GM12878 (cell line): ENCODE measurements at regions not wholly inside any gene's neighbourhood (a gene's known extent, or its start where the extent isn't known, plus 50 kb on each side); places are given as distances from the start of the nearest gene placed in this dataset.

Source experiments
- ATAC-seq: fragments of 200-7000 bp; cut with Tn5 transposase; 3 replicates; pipeline ENCODE4 v1.9.1; 2020; ENCODE audit warnings: mild to moderate bottlenecking, moderate library complexity
- BruUV-seq: library from RNA; stranded (reverse); fragments of 400-500 nt; replicated peaks from 2 replicates; lab custom pipeline; 2021; lab: Mats Ljungman, UMichigan
- CTCF ChIA-PET: fragments of 300-600 bp; sonication (Branson Sonifier 250); formaldehyde crosslinking; extraction: SDS; loops from one replicate; lab custom pipeline; 2021; ENCODE audit warnings: inconsistent platforms; lab: Yijun Ruan, JAX
- POLR2A ChIA-PET: fragments of 350-600 bp; formaldehyde crosslinking; extraction: SDS; loops from one replicate; lab custom pipeline; 2021; ENCODE audit warnings: inconsistent platforms; lab: Charles Lee
- RAD21 ChIA-PET: fragments of 300-600 bp; sonication (Branson Sonifier 250); formaldehyde crosslinking; loops from one replicate; lab custom pipeline; 2023; ENCODE audit warnings: antibody characterized with exemption; ENCODE audit not compliant: unreplicated experiment; lab: Charles Lee
- SMC1A ChIA-PET: fragments of 300-600 bp; sonication (Branson Sonifier 250); formaldehyde crosslinking; loops from one replicate; lab custom pipeline; 2023; ENCODE audit not compliant: unreplicated experiment, uncharacterized antibody; lab: Charles Lee
- DNase-seq: peaks from one replicate; pipeline ENCODE4 v3.0.0-alpha.2; 2011; ENCODE audit warnings: low read depth, low spot score
- FAIRE-seq: peaks from 3 replicates; lab custom pipeline; 2011; peaks lifted over from hg19 to GRCh38; lab: Jason Lieb, UNC
- H2AFZ ChIP-seq: 2 replicates; pipeline ENCODE4 v1.6.0; 2011; ENCODE audit warnings: low read depth, low read length, control low read depth; ENCODE audit not compliant: control insufficient read depth
- H3K27ac ChIP-seq: 2 replicates; pipeline ENCODE4 v1.5.1; 2011; ENCODE audit warnings: control low read depth; ENCODE audit not compliant: control insufficient read depth, insufficient read depth
- H3K27me3 ChIP-seq, 2 experiments: replicated peaks in 1 of 2; 2 replicates each; pipeline versions ENCODE4 v1.6.0 to v1.6.1; 2011; ENCODE audit warnings: low read length in 1 of 2; ENCODE audit not compliant: control insufficient read depth in 2 of 2, insufficient read depth in 2 of 2
- H3K36me3 ChIP-seq, 2 experiments: 2 replicates each; pipeline ENCODE4 v1.5.1; 2011; ENCODE audit warnings: low read length in 1 of 2; ENCODE audit not compliant: control insufficient read depth in 2 of 2, insufficient read depth in 2 of 2
- H3K4me1 ChIP-seq: 2 replicates; pipeline ENCODE4 v1.6.1; 2011; ENCODE audit warnings: mild to moderate bottlenecking, low read length, moderate library complexity, mixed read lengths; ENCODE audit not compliant: control insufficient read depth, insufficient read depth
- H3K4me2 ChIP-seq: 2 replicates; pipeline ENCODE4 v1.6.0; 2011; ENCODE audit warnings: control low read depth; ENCODE audit not compliant: control insufficient read depth, insufficient read depth
- H3K4me3 ChIP-seq: fragments of 200-600 bp; sonication (generic); 2 replicates; pipeline ENCODE4 v1.5.1; 2016
- H3K79me2 ChIP-seq: 2 replicates; pipeline ENCODE4 v1.6.0; 2011; ENCODE audit warnings: low read length; ENCODE audit not compliant: control insufficient read depth, insufficient read depth
- H3K9ac ChIP-seq: 2 replicates; pipeline ENCODE4 v1.8.0; 2011; ENCODE audit warnings: low read length, control low read depth, mixed read lengths; ENCODE audit not compliant: control insufficient read depth, insufficient read depth
- H3K9me3 ChIP-seq: replicated peaks from 3 replicates; pipeline ENCODE4 v1.5.1; 2011; ENCODE audit warnings: mild to moderate bottlenecking, low read length; ENCODE audit not compliant: control insufficient read depth, insufficient read depth
- H4K20me1 ChIP-seq: 2 replicates; pipeline ENCODE4 v1.6.0; 2011; ENCODE audit not compliant: control insufficient read depth, insufficient read depth
- ATF7 ChIP-seq: fragments of 450-650 bp; IDR thresholded peaks from 2 replicates; pipeline ENCODE4 v1.6.1; 2016; ENCODE audit warnings: low read depth, mild to moderate bottlenecking
- BHLHE40 ChIP-seq, 2 experiments: fragments of 450-650 bp in 1 of 2; IDR thresholded peaks; 2 replicates each; pipeline ENCODE4 v1.6.1; 2011 to 2017; ENCODE audit warnings: low read depth in 2 of 2, borderline replicate concordance in 1 of 2, improper control_type of control experiment in 1 of 2, low read length in 1 of 2, mild to moderate bottlenecking in 1 of 2
- GATAD2B ChIP-seq: fragments of 450-650 bp; conservative IDR thresholded peaks from 2 replicates; pipeline ENCODE4 v1.6.1; 2017; ENCODE audit warnings: low read depth, mild to moderate bottlenecking, moderate library complexity
- KAT2A ChIP-seq: conservative IDR thresholded peaks from 2 replicates; pipeline ENCODE4 v1.6.1; 2011; ENCODE audit warnings: low read depth, low read length; ENCODE audit not compliant: control insufficient read depth
- RAD51 ChIP-seq: fragments of 450-650 bp; IDR thresholded peaks from 2 replicates; pipeline ENCODE4 v1.6.1; 2016; ENCODE audit warnings: moderate library complexity, mild to moderate bottlenecking, inconsistent platforms
- SIN3A ChIP-seq: IDR thresholded peaks from 2 replicates; pipeline ENCODE4 v1.6.1; 2012; ENCODE audit warnings: low read depth, low read length, improper control_type of control experiment
- SREBF1 ChIP-seq: IDR thresholded peaks from 2 replicates; pipeline ENCODE4 v1.6.1; 2012; ENCODE audit warnings: mild to moderate bottlenecking, low read length
- WRNIP1 ChIP-seq: IDR thresholded peaks from 2 replicates; pipeline ENCODE4 v1.6.1; 2011; ENCODE audit warnings: low read depth, low read length, improper control_type of control experiment, borderline replicate concordance
- ZBED1 ChIP-seq: IDR thresholded peaks from 2 replicates; pipeline ENCODE4 v1.6.1; 2016; ENCODE audit warnings: borderline replicate concordance
- ZNF274 ChIP-seq: IDR thresholded peaks from one replicate; pipeline ENCODE4 v1.8.0; 2011; ENCODE audit not compliant: insufficient read length, insufficient read depth
- WGBS: methylation state at CpG from one replicate; pipeline ENCODE4 v1.1.6; 2016; ENCODE audit warnings: low lambda C conversion rate; ENCODE audit not compliant: insufficient replicate concordance, insufficient coverage; ENCODE audit errors: missing lambda C conversion rate; 5-methylcytosine and 5-hydroxymethylcytosine counted together
- in situ Hi-C: fragments of 300-500 bp; cut with MboI; formaldehyde crosslinking; loops from 9 replicates; pipeline ENCODE4 v1.14.3; 2018; ENCODE audit warnings: mixed read lengths
- intact Hi-C: fragments of 100-400 bp; cut with micrococcal nuclease; formaldehyde crosslinking; loops from one replicate; pipeline ENCODE4 v1.14.2; 2022; ENCODE audit not compliant: unreplicated experiment
- TF ChIP-seq, protein P1 (sequence below): fragments of 450-650 bp; formaldehyde crosslinking; IDR thresholded peaks from 2 replicates; pipeline ENCODE4 v1.4.0; 2020; ENCODE audit warnings: mild to moderate bottlenecking, moderate library complexity
- TF ChIP-seq, protein P2 (sequence below): fragments of 450-650 bp; IDR thresholded peaks from 2 replicates; pipeline ENCODE4 v1.6.1; 2018; ENCODE audit warnings: borderline replicate concordance, mild to moderate bottlenecking; ENCODE audit not compliant: partially characterized antibody

DNA sequence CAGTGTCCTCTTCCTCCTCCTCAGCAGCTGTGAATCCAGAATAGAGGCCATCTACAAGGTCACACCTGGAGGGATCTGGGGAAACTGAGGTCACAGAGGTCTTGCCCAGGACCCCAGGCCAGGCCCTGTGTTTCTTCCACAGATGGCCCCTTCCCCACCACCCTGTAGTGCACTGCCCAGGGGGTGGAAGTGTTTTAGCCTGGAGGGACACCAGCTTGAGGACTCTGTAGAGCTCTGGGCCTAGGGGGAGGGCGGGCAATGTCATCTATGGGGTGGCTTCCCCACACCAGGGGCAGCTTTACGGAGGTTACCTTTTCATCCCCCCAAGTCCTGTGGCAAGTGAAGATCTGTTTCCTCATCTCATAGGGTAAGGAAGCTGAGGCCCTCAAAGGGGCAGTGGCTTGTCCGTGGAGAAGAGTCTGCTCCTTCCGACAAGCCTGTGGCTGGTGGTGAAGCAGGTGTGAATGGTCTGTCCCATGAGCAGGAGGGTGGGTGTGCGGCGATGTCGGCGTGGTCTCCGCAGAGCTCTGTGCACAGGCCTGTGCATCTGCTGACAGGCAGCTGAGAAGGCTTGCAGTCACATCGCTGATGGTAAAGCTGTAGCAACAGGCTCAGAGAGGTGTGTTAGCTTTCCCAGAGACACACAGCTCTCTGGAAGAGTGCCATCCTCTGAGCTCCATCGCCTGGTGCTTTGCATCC is 74.1 kb upstream of the WNT7B start (continued):
- TF ChIP-seq, protein P1, sequence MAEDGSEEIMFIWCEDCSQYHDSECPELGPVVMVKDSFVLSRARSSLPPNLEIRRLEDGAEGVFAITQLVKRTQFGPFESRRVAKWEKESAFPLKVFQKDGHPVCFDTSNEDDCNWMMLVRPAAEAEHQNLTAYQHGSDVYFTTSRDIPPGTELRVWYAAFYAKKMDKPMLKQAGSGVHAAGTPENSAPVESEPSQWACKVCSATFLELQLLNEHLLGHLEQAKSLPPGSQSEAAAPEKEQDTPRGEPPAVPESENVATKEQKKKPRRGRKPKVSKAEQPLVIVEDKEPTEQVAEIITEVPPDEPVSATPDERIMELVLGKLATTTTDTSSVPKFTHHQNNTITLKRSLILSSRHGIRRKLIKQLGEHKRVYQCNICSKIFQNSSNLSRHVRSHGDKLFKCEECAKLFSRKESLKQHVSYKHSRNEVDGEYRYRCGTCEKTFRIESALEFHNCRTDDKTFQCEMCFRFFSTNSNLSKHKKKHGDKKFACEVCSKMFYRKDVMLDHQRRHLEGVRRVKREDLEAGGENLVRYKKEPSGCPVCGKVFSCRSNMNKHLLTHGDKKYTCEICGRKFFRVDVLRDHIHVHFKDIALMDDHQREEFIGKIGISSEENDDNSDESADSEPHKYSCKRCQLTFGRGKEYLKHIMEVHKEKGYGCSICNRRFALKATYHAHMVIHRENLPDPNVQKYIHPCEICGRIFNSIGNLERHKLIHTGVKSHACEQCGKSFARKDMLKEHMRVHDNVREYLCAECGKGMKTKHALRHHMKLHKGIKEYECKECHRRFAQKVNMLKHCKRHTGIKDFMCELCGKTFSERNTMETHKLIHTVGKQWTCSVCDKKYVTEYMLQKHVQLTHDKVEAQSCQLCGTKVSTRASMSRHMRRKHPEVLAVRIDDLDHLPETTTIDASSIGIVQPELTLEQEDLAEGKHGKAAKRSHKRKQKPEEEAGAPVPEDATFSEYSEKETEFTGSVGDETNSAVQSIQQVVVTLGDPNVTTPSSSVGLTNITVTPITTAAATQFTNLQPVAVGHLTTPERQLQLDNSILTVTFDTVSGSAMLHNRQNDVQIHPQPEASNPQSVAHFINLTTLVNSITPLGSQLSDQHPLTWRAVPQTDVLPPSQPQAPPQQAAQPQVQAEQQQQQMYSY, result no peak
- no peak for TF ChIP-seq SIN3A

DNA sequence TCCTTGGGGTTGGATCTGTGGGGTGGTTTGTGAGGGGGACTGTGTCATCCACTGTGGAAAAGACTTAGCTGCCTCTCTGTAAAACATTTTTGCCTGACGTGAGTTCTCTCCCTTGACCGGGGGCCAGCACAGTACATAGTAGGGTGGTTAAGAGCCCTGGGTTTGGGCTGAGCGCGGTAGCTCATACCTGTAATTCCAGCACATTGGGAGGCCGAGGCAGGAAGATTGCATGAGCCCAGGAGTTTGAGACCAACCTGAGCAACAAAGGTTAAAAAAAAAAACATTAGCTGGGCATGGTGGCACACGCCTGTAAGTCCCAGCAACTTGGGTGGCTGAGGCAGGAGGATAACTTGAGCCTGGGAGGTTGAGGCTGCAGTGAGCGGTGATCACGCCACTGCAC is 74.7 kb upstream of the WNT7B start:
- TF ChIP-seq ZBED1, result no peak
- no peak for TF ChIP-seq BHLHE40 (IDR thresholded peaks at IDR 0.05; ENCODE audit: borderline replicate concordance in 1 of 2, low read depth in 2 of 2, low read length in 1 of 2)
- no peak for TF ChIP-seq GATAD2B
- TF ChIP-seq KAT2A, result no peak
- TF ChIP-seq SREBF1, result no peak
- TF ChIP-seq WRNIP1, result no peak
- no peak for TF ChIP-seq ATF7
- TF ChIP-seq, protein P2, sequence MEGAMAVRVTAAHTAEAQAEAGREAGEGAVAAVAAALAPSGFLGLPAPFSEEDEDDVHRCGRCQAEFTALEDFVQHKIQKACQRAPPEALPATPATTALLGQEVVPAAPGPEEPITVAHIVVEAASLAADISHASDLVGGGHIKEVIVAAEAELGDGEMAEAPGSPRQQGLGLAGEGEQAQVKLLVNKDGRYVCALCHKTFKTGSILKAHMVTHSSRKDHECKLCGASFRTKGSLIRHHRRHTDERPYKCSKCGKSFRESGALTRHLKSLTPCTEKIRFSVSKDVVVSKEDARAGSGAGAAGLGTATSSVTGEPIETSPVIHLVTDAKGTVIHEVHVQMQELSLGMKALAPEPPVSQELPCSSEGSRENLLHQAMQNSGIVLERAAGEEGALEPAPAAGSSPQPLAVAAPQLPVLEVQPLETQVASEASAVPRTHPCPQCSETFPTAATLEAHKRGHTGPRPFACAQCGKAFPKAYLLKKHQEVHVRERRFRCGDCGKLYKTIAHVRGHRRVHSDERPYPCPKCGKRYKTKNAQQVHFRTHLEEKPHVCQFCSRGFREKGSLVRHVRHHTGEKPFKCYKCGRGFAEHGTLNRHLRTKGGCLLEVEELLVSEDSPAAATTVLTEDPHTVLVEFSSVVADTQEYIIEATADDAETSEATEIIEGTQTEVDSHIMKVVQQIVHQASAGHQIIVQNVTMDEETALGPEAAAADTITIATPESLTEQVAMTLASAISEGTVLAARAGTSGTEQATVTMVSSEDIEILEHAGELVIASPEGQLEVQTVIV, result no peak
- TF ChIP-seq ZNF274, result no peak
- no peak for TF ChIP-seq RAD51
- no TSS peak for BruUV-seq
- POLR2A ChIA-PET, result no interaction called here

More for the DNA sequence above, 74.7 kb upstream of the WNT7B start:
- no peak overlapping the region for H3K9ac ChIP-seq
- no peak for FAIRE-seq
- 69% methylated on average over 8 of the region's 8 CpGs for WGBS
- no peak overlapping the region for H3K4me2 ChIP-seq
- H3K27ac ChIP-seq, result no peak overlapping the region
- ChIA-PET RAD21 (interaction anchor here (0.7 kb wide), 1 partner anchor 25 kb away, joined by 3 read pairs; no protein-coding TSS in a partner anchor), SMC1A (no interaction called here), CTCF (interaction anchor here (0.9 kb wide), 1 partner anchor 45 kb away, joined by 3 read pairs; no protein-coding TSS in a partner anchor)
- no peaks in the 10 kb centered on the region for H4K20me1 ChIP-seq
- DNase-seq, result no peak
- no peaks in the 10 kb centered on the region for H3K36me3 ChIP-seq
- intact Hi-C loops (no loop called here), in situ Hi-C loops (no loop called here)
- H3K79me2 ChIP-seq, result peaks cover 6% of the 10 kb centered on the region
- no peaks in the 10 kb centered on the region for H3K9me3 ChIP-seq
- ATAC-seq, result no peak
- H3K27me3 ChIP-seq, result no peaks in the 10 kb centered on the region; a peak in 1 of 4 replicates
- no peak overlapping the region for H2AFZ ChIP-seq
- H3K4me3 ChIP-seq, result no peak overlapping the region
- peaks cover 16% of the 10 kb centered on the region for H3K4me1 ChIP-seq
